Adrenal gland (tissue), 9 donors: ENCODE measurements at regions not wholly inside any gene's neighbourhood (a gene's known extent, or its start where the extent isn't known, plus 50 kb on each side); places are given as distances from the start of the nearest gene placed in this dataset.

Experiments
- DNase-seq, 7 donors: peaks; one replicate each; pipeline ENCODE4 v3.0.0-alpha.2; 2019 to 2020
- H3K27ac ChIP-seq, 5 donors: fragments of 200-600 bp; sonication (generic) in 4 of 5; 1 replicate in 3 of 5; 2 replicates in 2 of 5; pipeline versions ENCODE4 v1.5.1 to v1.8.0; 2016 to 2020; ENCODE audit warnings: mild to moderate bottlenecking in 1 of 5
- H3K27me3 ChIP-seq: fragments of 200-600 bp; 2 replicates; pipeline ENCODE4 v1.8.0; 2021
- H3K36me3 ChIP-seq, 2 donors: fragments of 200-600 bp; replicated peaks in 1 of 2; 1 replicate in 1 of 2; 2 replicates in 1 of 2; pipeline versions ENCODE4 v1.5.1 to v1.8.0; 2018 to 2022
- H3K4me1 ChIP-seq, 2 donors: fragments of 200-600 bp; replicated peaks in 1 of 2; 1 replicate in 1 of 2; 2 replicates in 1 of 2; pipeline versions ENCODE4 v1.5.1 to v1.8.0; 2018 to 2021
- H3K4me3 ChIP-seq, 4 donors: fragments of 200-600 bp; sonication (generic) in 3 of 4; one replicate each; pipeline ENCODE4 v1.5.1; 2016 to 2018
- H3K9me3 ChIP-seq, 3 donors: fragments of 200-600 bp; sonication (generic) in 1 of 3; replicated peaks in 1 of 3; 1 replicate in 2 of 3; 2 replicates in 1 of 3; pipeline versions ENCODE4 v1.5.1 to v1.8.0; 2016 to 2021
- CTCF ChIP-seq, 6 experiments: fragments of 450-650 bp in 4 of 6; fragments of 200-600 bp in 2 of 6; sonication (generic) in 1 of 6; IDR thresholded peaks; 1 replicate in 5 of 6; 2 replicates in 1 of 6; pipeline versions ENCODE4 v1.5.1 to v1.8.0; 2016 to 2021; ENCODE audit warnings: antibody characterized with exemption in 6 of 6, mild to moderate bottlenecking in 2 of 6, moderate library complexity in 1 of 6
- POLR2A ChIP-seq, 2 donors: fragments of 450-650 bp; IDR thresholded peaks; one replicate each; pipeline ENCODE4 v1.6.1; 2017; ENCODE audit warnings: antibody characterized with exemption in 2 of 2, mild to moderate bottlenecking in 2 of 2, moderate library complexity in 1 of 2
- WGBS, 4 donors: extraction: QIAGEN DNeasy Blood & Tissue Kit in 2 of 4; methylation state at CpG; one replicate each; pipeline versions ENCODE4 v1.1.5 to v1.1.7; 2013 to 2017; 5-methylcytosine and 5-hydroxymethylcytosine counted together
- intact Hi-C, 2 donors: fragments of 100-400 bp; cut with DNase I; formaldehyde crosslinking; loops; one replicate each; pipeline versions ENCODE4 v1.14.1 to v1.15.0; 2022 to 2023
- donor health status: healthy with polysubstance abuse.
- donor health status: Bipolar disorder and iron deficiency.
- donor health status: DM: yes; HTN: yes; CAD: no.
- donor health status: DM: no; HTN: no; CAD: no.
- donor health status: DM: no; HTN: no; CAD: no.

DNA sequence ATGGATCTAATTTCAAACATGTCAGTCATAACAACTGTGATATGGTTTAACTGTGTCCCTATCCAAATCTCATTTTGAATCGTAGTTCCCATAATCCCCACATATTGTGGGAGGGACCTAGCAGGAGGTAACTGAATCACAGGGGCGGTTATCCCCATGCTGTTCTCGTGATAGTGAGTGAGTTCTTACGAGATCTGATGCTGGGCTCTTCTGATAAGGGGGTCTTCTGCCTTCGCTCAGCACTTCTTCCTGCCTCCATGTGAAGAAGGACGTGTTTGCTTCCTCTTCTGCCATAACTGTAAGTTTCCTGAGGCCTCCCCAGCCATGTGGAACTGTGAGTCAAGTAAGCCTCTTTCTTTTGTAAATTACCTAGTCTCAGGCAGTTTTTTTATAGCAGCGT lies 138.0 kb upstream of the PCGF5 start:
- Histone ChIP-seq H3K27ac (no peak overlapping the region), H3K4me3 (no peak overlapping the region), H3K27me3 (no peaks in the 10 kb centered on the region), H3K9me3 (no peaks in the 10 kb centered on the region), H3K4me1 (peaks cover 0 to 9% of the 10 kb centered on the region in 2 donors), H3K36me3 (no peaks in the 10 kb centered on the region)
- TF ChIP-seq POLR2A (IDR thresholded peaks at IDR 0.05): no peak
- TF ChIP-seq CTCF (IDR thresholded peaks at IDR 0.05): no peak
- 87 to 92% (median 87%) methylated on average over 7 of the region's 7 CpGs for WGBS, 4 donors
- intact Hi-C loops: no loop called here
- no peak for DNase-seq

- Histone ChIP-seq H3K27ac (no peak overlapping the region), H3K9me3 (no peaks in the 10 kb centered on the region), H3K27me3 (no peaks in the 10 kb centered on the region), H3K4me1 (peaks cover 0 to 11% of the 10 kb centered on the region in 2 donors), H3K4me3 (no peak overlapping the region), H3K36me3 (no peaks in the 10 kb centered on the region)
- DNase-seq: no peak
- no peak for TF ChIP-seq POLR2A (IDR thresholded peaks at IDR 0.05)
- TF ChIP-seq CTCF (IDR thresholded peaks at IDR 0.05): peak in 2 of 6 experiments; percentile 37 to 49
- WGBS, 4 donors: 44 to 63% (median 54%) methylated on average over 7 of the region's 7 CpGs
- intact Hi-C loops: no loop called here
Observed at GRCh38 chr10:91088300-91089140, 131.9 kb upstream of the PCGF5 start.

- H3K27ac ChIP-seq: no peak overlapping the region
- H3K4me3 ChIP-seq: no peak overlapping the region
- peaks cover 0 to 11% of the 10 kb centered on the region in 2 donors for H3K4me1 ChIP-seq
- WGBS, 4 donors: 70 to 73% (median 71%) methylated on average over 5 of the region's 5 CpGs
- H3K27me3 ChIP-seq: no peaks in the 10 kb centered on the region
- no peaks in the 10 kb centered on the region for H3K36me3 ChIP-seq
- peak in 1 of 7 donors; percentile 19 for DNase-seq
- no peak for TF ChIP-seq POLR2A (IDR thresholded peaks at IDR 0.05)
- TF ChIP-seq CTCF (IDR thresholded peaks at IDR 0.05): peak in 3 of 6 experiments; percentile 8 to 26 (median 16)
- no peaks in the 10 kb centered on the region for H3K9me3 ChIP-seq
- intact Hi-C loops: loop anchor here in 1 of 2 donors (10.0 kb wide), 1 partner anchor 164 kb away; no protein-coding TSS in a partner anchor
Observed at GRCh38 chr10:91090761-91091529, 129.5 kb upstream of the PCGF5 start.

GRCh38 chr10:91091780-91092179 lies 128.7 kb upstream of the PCGF5 start:
- 98 to 100% (median 98%) methylated on average over 2 of the region's 2 CpGs for WGBS, 4 donors
- no peaks in the 10 kb centered on the region for H3K36me3 ChIP-seq
- H3K27me3 ChIP-seq: no peaks in the 10 kb centered on the region
- intact Hi-C loops: loop anchor here in 1 of 2 donors (10.0 kb wide), 1 partner anchor 163 kb away; no protein-coding TSS in a partner anchor
- no peak for DNase-seq
- H3K4me3 ChIP-seq: no peak overlapping the region
- peaks cover 0 to 11% of the 10 kb centered on the region in 2 donors for H3K4me1 ChIP-seq
- H3K9me3 ChIP-seq: no peaks in the 10 kb centered on the region
- no peak overlapping the region for H3K27ac ChIP-seq
- TF ChIP-seq POLR2A (IDR thresholded peaks at IDR 0.05) (no peak), CTCF (IDR thresholded peaks at IDR 0.05) (no peak)
